ENCODE measurements at regions not wholly inside any gene's neighbourhood (a gene's known extent, or its start where the extent isn't known, plus 50 kb on each side); places are given as distances from the start of the nearest gene placed in this dataset.
"Not testable (repeated sequence)": the region's sequence is repeated elsewhere in the genome, so short reads cannot be mapped to it uniquely, and the experiment has no call there.

DNA sequence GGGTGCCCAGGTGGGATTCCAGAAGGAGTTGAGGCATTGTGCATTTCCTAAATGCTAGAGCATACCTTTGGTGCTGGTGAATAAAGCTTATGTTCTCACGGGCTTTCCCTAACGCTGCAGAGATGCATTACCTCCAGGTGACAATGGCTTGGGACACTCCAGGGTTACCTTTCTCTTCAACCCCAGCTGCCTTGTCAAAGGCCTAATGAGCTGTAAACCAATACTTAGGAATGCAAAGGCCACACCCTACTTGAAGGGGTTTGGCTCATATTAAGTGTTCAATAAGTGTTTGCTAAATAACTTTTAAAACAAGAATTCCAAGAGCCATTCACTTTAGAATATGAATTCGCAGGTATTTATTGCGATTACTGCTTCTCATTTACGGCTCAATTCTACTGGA, 77.6 kb upstream of the PAX8 start:
- TF ChIP-seq, protein P1, sequence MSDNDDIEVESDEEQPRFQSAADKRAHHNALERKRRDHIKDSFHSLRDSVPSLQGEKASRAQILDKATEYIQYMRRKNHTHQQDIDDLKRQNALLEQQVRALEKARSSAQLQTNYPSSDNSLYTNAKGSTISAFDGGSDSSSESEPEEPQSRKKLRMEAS (IDR thresholded peaks at IDR 0.05), result not testable (repeated sequence)
- TF ChIP-seq, protein P2, sequence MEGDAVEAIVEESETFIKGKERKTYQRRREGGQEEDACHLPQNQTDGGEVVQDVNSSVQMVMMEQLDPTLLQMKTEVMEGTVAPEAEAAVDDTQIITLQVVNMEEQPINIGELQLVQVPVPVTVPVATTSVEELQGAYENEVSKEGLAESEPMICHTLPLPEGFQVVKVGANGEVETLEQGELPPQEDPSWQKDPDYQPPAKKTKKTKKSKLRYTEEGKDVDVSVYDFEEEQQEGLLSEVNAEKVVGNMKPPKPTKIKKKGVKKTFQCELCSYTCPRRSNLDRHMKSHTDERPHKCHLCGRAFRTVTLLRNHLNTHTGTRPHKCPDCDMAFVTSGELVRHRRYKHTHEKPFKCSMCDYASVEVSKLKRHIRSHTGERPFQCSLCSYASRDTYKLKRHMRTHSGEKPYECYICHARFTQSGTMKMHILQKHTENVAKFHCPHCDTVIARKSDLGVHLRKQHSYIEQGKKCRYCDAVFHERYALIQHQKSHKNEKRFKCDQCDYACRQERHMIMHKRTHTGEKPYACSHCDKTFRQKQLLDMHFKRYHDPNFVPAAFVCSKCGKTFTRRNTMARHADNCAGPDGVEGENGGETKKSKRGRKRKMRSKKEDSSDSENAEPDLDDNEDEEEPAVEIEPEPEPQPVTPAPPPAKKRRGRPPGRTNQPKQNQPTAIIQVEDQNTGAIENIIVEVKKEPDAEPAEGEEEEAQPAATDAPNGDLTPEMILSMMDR (IDR thresholded peaks at IDR 0.05 in 2 of 3, conservative IDR thresholded peaks at IDR 0.05 in 1 of 3; ENCODE audit: borderline replicate concordance in 1 of 3, insufficient read depth in 1 of 3, low read depth in 2 of 3, low read length in 2 of 3), result not testable (repeated sequence)
- TF ChIP-seq ELF1 (IDR thresholded peaks at IDR 0.05; ENCODE audit: borderline replicate concordance, low read depth), result not testable (repeated sequence)
